ENCODE measurements at regions not wholly inside any gene's neighbourhood (a gene's known extent, or its start where the extent isn't known, plus 50 kb on each side); places are given as distances from the start of the nearest gene placed in this dataset.

DNA sequence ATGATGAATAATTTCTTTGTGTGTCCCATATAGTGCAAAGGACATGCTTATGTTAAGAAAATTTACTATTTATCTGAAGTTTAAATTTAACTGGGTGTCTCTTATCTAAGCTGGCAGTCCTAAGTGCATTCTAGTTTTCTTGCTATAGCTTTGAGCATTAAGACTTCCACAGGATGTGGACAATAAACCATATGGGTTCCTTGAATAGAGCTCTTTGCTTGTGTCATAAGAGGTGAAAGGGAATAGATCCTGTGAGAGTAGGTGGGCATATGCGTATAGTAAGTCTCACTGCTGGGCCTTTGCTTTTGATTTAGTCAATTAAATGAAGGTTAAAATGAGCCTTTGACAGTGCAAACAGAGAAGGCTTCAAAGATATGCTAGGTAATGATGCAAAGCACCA, 223.4 kb upstream of the GYPA start (continued):
- TF ChIP-seq, protein P1, sequence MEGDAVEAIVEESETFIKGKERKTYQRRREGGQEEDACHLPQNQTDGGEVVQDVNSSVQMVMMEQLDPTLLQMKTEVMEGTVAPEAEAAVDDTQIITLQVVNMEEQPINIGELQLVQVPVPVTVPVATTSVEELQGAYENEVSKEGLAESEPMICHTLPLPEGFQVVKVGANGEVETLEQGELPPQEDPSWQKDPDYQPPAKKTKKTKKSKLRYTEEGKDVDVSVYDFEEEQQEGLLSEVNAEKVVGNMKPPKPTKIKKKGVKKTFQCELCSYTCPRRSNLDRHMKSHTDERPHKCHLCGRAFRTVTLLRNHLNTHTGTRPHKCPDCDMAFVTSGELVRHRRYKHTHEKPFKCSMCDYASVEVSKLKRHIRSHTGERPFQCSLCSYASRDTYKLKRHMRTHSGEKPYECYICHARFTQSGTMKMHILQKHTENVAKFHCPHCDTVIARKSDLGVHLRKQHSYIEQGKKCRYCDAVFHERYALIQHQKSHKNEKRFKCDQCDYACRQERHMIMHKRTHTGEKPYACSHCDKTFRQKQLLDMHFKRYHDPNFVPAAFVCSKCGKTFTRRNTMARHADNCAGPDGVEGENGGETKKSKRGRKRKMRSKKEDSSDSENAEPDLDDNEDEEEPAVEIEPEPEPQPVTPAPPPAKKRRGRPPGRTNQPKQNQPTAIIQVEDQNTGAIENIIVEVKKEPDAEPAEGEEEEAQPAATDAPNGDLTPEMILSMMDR (IDR thresholded peaks at IDR 0.05), result no peak
- no peak for TF ChIP-seq NR2C2 (CRISPR knock-in tag; IDR thresholded peaks at IDR 0.05)
- TF ChIP-seq RORB (CRISPR knock-in tag; IDR thresholded peaks at IDR 0.05), result no peak
- no peak for TF ChIP-seq ETV6 (CRISPR knock-in tag; IDR thresholded peaks at IDR 0.05)
- no peak for TF ChIP-seq TCF7 (CRISPR knock-in tag; IDR thresholded peaks at IDR 0.05; ENCODE audit: low read depth)
- TF ChIP-seq GTF2I (CRISPR knock-in tag; conservative IDR thresholded peaks at IDR 0.05), result no peak
- no peak for TF ChIP-seq PRRX2 (CRISPR knock-in tag; IDR thresholded peaks at IDR 0.05)
- TF ChIP-seq, protein P2, sequence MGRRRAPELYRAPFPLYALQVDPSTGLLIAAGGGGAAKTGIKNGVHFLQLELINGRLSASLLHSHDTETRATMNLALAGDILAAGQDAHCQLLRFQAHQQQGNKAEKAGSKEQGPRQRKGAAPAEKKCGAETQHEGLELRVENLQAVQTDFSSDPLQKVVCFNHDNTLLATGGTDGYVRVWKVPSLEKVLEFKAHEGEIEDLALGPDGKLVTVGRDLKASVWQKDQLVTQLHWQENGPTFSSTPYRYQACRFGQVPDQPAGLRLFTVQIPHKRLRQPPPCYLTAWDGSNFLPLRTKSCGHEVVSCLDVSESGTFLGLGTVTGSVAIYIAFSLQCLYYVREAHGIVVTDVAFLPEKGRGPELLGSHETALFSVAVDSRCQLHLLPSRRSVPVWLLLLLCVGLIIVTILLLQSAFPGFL (CRISPR knock-in tag; IDR thresholded peaks at IDR 0.05; ENCODE audit: borderline replicate concordance), result no peak
- no peak for TF ChIP-seq NR3C1 (CRISPR knock-in tag; conservative IDR thresholded peaks at IDR 0.05; ENCODE audit: low read depth)
- TF ChIP-seq, protein P3, sequence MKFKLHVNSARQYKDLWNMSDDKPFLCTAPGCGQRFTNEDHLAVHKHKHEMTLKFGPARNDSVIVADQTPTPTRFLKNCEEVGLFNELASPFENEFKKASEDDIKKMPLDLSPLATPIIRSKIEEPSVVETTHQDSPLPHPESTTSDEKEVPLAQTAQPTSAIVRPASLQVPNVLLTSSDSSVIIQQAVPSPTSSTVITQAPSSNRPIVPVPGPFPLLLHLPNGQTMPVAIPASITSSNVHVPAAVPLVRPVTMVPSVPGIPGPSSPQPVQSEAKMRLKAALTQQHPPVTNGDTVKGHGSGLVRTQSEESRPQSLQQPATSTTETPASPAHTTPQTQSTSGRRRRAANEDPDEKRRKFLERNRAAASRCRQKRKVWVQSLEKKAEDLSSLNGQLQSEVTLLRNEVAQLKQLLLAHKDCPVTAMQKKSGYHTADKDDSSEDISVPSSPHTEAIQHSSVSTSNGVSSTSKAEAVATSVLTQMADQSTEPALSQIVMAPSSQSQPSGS (CRISPR knock-in tag; IDR thresholded peaks at IDR 0.05; ENCODE audit: borderline replicate concordance, low read depth), result no peak
- no peak for TF ChIP-seq MAX (CRISPR knock-in tag; IDR thresholded peaks at IDR 0.05)
- TF ChIP-seq, protein P4, sequence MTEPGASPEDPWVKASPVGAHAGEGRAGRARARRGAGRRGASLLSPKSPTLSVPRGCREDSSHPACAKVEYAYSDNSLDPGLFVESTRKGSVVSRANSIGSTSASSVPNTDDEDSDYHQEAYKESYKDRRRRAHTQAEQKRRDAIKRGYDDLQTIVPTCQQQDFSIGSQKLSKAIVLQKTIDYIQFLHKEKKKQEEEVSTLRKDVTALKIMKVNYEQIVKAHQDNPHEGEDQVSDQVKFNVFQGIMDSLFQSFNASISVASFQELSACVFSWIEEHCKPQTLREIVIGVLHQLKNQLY (CRISPR knock-in tag; IDR thresholded peaks at IDR 0.05), result no peak
- TF ChIP-seq ZBTB21 (CRISPR knock-in tag; IDR thresholded peaks at IDR 0.05; ENCODE audit: borderline replicate concordance), result no peak

DNA sequence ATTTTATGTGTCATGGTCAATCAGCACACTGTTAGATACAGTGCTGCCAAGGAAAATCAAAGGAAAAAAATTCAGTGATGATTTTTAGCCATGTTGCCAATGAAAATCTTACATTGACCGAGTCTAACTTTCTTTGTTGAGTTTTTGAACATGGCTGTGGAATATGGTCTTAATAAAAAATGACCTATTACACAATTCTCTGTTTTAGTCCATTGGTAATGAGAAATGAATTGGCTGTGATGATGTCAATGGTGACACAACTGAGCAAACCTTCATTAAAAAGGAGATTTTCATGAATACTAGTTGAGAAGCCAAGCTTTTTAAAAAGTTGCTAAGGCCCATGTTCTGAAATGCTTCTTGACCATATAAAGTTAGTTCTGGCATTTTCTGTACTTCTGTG, 225.9 kb upstream of the GYPA start:
- Mint-ChIP-seq H3K9me3 (no peaks in the 10 kb centered on the region), H3K4me3 (no peak overlapping the region), H3K4me1 (0 out of 2 replicates have a peak, but pooled peaks cover 2% of the 10 kb centered on the region), H3K36me3 (no peaks in the 10 kb centered on the region), H3K27ac (no peak overlapping the region), H3K27me3 (ENCODE audit: low read depth) (no peaks in the 10 kb centered on the region)
- POLR2A ChIA-PET, result no interaction called here
- ATAC-seq, result no peak
- CTCF ChIA-PET, result no interaction called here
- DNase-seq (ENCODE audit: low spot score), result no peak
- TF ChIP-seq, protein P5, sequence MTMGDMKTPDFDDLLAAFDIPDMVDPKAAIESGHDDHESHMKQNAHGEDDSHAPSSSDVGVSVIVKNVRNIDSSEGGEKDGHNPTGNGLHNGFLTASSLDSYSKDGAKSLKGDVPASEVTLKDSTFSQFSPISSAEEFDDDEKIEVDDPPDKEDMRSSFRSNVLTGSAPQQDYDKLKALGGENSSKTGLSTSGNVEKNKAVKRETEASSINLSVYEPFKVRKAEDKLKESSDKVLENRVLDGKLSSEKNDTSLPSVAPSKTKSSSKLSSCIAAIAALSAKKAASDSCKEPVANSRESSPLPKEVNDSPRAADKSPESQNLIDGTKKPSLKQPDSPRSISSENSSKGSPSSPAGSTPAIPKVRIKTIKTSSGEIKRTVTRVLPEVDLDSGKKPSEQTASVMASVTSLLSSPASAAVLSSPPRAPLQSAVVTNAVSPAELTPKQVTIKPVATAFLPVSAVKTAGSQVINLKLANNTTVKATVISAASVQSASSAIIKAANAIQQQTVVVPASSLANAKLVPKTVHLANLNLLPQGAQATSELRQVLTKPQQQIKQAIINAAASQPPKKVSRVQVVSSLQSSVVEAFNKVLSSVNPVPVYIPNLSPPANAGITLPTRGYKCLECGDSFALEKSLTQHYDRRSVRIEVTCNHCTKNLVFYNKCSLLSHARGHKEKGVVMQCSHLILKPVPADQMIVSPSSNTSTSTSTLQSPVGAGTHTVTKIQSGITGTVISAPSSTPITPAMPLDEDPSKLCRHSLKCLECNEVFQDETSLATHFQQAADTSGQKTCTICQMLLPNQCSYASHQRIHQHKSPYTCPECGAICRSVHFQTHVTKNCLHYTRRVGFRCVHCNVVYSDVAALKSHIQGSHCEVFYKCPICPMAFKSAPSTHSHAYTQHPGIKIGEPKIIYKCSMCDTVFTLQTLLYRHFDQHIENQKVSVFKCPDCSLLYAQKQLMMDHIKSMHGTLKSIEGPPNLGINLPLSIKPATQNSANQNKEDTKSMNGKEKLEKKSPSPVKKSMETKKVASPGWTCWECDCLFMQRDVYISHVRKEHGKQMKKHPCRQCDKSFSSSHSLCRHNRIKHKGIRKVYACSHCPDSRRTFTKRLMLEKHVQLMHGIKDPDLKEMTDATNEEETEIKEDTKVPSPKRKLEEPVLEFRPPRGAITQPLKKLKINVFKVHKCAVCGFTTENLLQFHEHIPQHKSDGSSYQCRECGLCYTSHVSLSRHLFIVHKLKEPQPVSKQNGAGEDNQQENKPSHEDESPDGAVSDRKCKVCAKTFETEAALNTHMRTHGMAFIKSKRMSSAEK (CRISPR knock-in tag; IDR thresholded peaks at IDR 0.05; ENCODE audit: borderline replicate concordance), result no peak
- TF ChIP-seq SMAD3 (CRISPR knock-in tag; IDR thresholded peaks at IDR 0.05; ENCODE audit: borderline replicate concordance), result no peak
- TF ChIP-seq NFYB (CRISPR knock-in tag; conservative IDR thresholded peaks at IDR 0.05; ENCODE audit: low read depth), result no peak
- TF ChIP-seq, protein P6, sequence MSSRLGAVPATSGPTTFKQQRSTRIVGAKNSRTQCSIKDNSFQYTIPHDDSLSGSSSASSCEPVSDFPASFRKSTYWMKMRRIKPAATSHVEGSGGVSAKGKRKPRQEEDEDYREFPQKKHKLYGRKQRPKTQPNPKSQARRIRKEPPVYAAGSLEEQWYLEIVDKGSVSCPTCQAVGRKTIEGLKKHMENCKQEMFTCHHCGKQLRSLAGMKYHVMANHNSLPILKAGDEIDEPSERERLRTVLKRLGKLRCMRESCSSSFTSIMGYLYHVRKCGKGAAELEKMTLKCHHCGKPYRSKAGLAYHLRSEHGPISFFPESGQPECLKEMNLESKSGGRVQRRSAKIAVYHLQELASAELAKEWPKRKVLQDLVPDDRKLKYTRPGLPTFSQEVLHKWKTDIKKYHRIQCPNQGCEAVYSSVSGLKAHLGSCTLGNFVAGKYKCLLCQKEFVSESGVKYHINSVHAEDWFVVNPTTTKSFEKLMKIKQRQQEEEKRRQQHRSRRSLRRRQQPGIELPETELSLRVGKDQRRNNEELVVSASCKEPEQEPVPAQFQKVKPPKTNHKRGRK (CRISPR knock-in tag; IDR thresholded peaks at IDR 0.05; ENCODE audit: borderline replicate concordance), result no peak
- TF ChIP-seq NR1H2 (CRISPR knock-in tag; IDR thresholded peaks at IDR 0.05), result no peak
- TF ChIP-seq, protein P7, sequence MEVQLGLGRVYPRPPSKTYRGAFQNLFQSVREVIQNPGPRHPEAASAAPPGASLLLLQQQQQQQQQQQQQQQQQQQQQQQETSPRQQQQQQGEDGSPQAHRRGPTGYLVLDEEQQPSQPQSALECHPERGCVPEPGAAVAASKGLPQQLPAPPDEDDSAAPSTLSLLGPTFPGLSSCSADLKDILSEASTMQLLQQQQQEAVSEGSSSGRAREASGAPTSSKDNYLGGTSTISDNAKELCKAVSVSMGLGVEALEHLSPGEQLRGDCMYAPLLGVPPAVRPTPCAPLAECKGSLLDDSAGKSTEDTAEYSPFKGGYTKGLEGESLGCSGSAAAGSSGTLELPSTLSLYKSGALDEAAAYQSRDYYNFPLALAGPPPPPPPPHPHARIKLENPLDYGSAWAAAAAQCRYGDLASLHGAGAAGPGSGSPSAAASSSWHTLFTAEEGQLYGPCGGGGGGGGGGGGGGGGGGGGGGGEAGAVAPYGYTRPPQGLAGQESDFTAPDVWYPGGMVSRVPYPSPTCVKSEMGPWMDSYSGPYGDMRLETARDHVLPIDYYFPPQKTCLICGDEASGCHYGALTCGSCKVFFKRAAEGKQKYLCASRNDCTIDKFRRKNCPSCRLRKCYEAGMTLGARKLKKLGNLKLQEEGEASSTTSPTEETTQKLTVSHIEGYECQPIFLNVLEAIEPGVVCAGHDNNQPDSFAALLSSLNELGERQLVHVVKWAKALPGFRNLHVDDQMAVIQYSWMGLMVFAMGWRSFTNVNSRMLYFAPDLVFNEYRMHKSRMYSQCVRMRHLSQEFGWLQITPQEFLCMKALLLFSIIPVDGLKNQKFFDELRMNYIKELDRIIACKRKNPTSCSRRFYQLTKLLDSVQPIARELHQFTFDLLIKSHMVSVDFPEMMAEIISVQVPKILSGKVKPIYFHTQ (CRISPR knock-in tag; IDR thresholded peaks at IDR 0.05), result no peak
- TF ChIP-seq, protein P8, sequence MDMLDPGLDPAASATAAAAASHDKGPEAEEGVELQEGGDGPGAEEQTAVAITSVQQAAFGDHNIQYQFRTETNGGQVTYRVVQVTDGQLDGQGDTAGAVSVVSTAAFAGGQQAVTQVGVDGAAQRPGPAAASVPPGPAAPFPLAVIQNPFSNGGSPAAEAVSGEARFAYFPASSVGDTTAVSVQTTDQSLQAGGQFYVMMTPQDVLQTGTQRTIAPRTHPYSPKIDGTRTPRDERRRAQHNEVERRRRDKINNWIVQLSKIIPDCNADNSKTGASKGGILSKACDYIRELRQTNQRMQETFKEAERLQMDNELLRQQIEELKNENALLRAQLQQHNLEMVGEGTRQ (CRISPR knock-in tag; IDR thresholded peaks at IDR 0.05), result no peak

Measured in WTC11 (cell line).